ENCODE measurements at regions not wholly inside any gene's neighbourhood (a gene's known extent, or its start where the extent isn't known, plus 50 kb on each side); places are given as distances from the start of the nearest gene placed in this dataset.

DNA sequence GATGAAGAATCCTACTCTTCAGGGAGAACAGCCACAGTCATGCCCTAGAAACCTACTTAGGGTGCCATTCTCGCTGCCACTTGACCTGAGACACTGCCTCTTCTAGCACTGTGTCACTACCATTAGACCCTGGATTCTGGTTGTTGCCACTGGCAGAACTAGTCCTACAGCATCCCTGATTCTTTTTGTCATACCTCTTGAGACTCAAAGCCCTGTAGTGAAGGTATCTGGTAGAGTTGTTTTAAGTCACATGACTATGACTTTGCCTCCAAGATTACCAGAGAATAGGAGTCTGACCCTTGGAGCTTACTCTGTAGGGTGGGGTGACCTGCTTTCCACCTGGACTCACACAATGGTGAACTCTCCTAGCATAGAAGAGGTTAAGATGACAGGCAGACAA, 296.7 kb downstream of the TNS1 start:
- no peak for TF ChIP-seq EZH2 (IDR thresholded peaks at IDR 0.05; ENCODE audit: insufficient read depth, low read length)
- TF ChIP-seq, protein P1, sequence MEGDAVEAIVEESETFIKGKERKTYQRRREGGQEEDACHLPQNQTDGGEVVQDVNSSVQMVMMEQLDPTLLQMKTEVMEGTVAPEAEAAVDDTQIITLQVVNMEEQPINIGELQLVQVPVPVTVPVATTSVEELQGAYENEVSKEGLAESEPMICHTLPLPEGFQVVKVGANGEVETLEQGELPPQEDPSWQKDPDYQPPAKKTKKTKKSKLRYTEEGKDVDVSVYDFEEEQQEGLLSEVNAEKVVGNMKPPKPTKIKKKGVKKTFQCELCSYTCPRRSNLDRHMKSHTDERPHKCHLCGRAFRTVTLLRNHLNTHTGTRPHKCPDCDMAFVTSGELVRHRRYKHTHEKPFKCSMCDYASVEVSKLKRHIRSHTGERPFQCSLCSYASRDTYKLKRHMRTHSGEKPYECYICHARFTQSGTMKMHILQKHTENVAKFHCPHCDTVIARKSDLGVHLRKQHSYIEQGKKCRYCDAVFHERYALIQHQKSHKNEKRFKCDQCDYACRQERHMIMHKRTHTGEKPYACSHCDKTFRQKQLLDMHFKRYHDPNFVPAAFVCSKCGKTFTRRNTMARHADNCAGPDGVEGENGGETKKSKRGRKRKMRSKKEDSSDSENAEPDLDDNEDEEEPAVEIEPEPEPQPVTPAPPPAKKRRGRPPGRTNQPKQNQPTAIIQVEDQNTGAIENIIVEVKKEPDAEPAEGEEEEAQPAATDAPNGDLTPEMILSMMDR (IDR thresholded peaks at IDR 0.05; ENCODE audit: insufficient read depth, low read depth, low read length) = no peak
